Ureter (tissue), 1 donor: ENCODE measurements at regions not wholly inside any gene's neighbourhood (a gene's known extent, or its start where the extent isn't known, plus 50 kb on each side); places are given as distances from the start of the nearest gene placed in this dataset.

Experiments used
- DNase-seq: peaks from one replicate; pipeline ENCODE4 v3.0.0-alpha.2; 2020; ENCODE audit warnings: low spot score
- donor health status: DM: yes; HTN: yes; CAD: no.

DNA sequence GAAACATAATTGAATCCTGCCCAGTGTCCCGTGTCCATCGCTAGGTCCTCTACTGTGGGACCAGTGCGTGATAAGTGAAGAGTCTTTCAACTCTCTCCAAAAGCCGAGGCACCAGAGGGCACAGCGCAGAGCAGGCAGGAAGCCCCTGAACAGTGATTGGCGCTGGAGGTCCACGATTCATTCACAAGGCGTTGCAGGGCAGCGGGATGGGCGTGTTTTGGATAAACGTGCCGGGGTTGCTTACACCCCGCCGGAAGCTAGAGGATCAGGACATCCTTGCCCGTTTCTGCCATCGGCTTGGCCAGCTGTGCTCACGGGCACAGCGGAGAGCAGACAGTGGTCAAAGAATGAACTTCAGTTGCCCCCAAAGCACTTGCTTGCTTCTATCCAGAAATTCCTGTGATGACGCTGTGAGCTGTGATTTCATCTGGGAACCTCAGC, 86.0 kb upstream of the PFKP start:
- no peak for DNase-seq

DNA sequence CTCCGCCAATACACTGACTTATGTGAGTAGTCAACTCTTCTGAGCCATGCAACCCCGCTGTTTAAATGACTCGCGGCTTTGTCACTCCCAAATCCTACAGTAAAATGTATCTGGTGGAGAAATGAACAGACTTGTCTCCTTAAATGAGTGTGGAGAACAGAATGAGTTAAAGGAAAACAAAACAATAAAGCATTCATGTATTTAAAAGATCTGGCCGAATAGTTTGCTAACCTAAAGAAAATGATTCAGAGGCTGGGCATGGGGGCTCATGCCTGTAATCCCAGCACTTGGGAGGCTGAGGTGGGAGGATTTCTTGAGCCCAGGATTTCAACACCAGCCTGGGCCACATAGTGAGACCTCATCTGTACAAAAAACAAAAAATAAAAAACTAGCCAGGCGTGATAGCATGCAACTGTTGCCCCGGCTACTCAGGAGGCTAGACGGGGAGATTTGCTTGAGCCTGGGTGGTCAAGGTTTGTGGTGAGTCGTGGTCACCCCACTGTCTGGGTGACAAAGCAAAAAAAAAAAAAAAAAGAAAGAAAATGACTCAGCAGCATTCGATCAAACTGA, 86.5 kb upstream of the PFKP start:
- DNase-seq, result no peak

DNA sequence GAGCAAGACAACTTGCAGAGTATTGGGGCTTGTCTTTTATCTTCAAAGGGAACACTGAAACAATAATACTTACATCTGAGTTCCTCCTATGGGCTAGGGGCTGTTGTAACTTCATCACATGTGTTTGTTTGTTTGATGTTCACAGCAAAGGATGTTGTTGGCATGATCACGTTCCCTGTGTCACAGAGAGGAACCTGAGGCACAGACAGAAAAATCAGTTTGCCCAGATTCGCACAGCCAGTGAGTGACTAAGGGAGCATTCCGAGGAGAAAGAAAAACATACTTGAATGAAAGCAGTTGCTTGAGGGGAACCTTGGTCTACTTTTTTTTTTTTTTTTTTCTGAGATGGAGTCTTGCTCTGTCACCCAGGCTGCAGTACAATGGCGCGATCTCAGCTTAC, 87.2 kb upstream of the PFKP start:
- no peak for DNase-seq

DNA sequence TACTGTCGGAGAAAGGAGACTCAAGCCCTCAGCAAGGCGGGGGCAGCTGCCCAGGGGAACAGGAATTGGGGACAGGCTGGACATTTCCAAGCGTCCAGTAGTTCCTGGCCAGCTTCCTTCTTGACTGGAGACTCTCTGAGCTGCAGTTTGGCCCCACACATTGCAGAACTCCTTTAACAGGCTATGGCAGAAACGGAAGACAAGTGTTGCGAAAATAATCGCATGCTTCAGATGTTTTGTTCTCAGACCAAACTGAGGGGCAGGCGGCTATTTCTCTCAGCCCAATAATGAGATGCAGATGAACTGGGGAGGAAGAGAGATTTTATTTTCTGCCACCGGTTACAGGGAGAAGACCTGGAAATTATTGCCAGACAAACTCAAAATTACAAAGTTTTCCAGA, 88.0 kb upstream of the PFKP start:
- no peak for DNase-seq

DNA sequence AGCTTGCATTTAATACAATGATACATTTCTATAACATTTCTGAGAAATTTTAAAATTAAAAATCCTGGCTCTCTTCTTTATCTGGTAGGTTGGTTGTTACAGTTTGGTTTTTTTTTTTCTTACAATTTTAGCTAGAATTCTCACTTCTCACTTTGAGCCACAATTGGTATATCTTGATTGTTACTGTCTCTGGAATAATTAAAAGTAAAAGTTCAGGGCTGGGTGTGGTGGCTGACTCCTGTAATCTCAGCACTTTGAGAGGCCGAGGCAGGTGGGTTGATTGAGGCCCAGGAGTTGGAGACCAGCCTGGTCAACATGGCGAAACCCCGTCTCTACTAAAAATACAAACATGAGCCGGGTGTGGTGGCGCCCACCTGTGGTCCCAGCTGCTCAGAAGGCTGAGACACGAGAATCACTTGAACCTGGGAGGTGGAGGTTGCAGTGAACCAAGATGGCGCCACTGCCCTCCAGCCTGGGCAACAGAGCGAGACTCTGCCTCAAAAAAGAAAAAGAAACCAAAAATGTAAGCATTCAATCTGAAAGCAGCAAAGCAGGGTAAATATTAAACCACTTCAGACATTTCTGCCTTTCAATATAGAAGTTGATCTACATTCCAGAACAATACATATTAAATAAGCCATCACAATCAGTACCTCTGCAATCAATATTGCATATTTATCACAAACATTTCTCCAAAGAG, 88.6 kb upstream of the PFKP start:
- DNase-seq, result no peak

DNA sequence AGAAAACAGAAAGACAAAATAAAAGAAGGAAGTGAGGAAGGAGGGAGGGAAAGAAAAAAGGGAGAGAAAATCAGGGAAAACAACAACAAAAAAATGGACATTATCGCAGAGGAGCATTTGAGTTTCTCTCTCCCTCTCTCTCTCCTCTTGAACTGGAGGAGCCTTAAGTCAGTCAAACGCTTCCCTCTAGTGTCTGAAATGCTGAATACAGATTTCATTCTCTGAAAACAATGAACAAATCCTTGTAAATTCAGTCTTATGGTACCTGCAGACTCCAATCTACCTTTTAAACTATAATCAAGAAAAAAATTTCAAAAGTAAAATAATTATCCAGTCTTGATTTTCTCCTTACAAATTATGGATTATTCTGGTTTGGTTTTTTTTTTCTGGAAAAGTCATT, 89.2 kb upstream of the PFKP start:
- DNase-seq, result no peak

DNA sequence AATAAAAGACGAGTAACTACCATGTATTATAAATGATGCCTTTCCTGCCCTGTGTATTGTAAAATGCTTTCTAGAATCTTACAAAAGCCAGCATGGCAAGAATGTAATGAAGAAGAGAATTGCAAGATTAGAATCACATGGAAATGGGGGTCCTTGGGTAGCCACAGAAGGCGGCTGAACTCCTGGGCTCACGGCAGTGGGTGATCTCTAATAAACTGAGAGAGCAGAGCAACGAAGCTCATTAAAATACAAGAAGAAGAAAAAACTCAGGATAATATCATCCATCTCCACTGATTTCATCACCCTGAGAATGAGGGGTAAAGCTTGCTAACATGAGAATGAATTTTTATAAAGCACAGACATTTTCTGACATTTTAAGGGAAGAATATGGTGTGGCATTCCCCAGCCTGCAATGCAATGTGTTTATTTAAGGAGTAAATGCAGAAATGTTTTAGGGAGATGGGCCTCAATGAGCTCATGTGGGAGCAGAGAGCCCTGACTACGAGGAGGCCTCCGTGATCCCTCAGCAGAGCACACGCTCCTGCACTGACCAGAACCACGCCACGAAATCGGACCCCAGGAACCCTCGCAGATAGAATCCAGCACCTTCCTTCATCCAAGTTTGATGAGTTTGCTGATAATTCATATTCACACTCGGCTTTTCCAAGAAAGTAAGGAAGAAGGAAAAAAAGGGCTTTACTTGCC, 92.7 kb upstream of the PFKP start:
- DNase-seq, result no peak

DNA sequence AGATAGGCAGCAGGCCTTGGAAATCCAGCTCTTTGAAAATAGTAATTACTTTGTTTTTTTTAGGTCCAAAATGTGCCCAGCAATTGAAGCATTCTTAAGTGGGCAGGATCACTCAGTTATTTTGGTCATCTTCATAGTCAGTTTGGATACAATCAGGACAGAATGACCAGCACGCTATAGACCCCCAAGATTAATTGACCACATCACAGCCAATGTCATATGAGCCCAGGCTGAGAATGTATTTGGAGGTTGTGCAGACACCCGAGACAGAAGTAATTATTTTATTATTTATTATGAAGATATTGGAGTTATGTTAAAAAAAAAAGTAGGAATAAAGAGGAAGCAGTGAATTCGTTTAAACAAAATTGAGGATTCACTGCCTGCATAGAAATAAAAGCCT, 93.3 kb upstream of the PFKP start:
- DNase-seq, result no peak

DNA sequence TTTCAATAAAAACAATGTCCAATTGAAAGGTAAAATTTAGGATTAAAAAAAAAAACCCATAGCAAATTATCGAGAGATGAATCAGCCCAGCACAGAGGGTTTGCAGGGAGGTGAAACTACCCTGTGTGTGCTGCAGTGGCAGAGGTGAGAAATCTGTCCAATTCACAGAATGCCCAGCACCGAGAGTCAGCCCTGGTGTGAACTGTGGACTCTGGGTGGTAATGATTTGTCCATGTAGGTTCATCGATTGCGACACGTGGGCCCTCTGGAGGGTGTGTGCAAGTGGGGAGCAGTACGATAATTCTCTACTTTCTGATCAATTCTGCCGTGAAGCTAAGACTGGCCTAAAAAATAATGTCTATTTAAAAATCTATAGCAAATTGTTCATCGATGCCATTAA, 94.5 kb upstream of the PFKP start:
- DNase-seq, result no peak

DNA sequence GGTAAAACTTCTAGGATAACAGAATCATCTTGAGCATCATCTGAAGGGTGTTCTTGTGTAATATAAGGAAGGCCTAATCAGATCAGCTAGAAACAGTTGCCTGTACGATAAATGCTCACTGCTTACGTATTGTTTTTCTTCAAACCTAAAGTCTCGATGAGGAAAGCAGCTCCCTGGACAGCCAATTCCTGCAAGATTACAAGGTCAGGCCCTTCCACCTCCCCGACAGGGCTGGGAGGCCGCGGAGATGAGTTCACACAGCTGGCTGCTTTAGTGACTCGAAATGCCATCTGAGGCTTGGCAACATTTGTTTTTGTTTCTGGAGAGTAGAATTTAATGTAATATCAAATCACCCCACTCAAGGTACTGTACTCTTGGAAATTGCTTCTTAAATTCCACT, 95.1 kb upstream of the PFKP start:
- DNase-seq, result no peak

DNA sequence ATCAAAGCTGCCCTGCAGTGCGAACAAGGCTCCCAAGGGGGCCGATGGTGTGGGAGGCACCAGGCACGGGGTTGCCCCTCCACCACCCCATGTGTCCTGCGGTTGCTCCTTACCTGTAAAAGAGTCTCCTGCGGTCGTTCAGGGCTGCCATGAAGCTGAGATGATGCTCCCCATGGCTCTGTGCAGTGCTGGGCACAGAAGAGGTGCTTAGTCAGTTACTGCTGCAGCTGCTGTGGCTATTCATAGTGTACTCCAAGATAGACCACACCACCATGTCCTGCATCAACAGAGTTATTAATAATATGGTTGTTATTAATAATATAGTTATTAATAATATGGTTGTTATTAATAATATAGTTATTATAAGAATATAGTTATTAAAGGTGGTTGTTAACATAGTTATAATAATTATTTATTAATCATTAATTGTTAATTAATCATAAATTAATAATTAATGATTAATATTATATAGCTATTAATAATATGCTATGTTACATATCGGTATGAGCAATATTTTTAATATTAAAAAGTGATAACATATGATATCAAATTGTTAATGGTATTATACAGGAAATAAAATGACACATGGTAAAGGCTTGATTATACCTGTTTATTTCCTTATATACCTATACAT, 97.0 kb upstream of the PFKP start:
- DNase-seq, result no peak

DNA sequence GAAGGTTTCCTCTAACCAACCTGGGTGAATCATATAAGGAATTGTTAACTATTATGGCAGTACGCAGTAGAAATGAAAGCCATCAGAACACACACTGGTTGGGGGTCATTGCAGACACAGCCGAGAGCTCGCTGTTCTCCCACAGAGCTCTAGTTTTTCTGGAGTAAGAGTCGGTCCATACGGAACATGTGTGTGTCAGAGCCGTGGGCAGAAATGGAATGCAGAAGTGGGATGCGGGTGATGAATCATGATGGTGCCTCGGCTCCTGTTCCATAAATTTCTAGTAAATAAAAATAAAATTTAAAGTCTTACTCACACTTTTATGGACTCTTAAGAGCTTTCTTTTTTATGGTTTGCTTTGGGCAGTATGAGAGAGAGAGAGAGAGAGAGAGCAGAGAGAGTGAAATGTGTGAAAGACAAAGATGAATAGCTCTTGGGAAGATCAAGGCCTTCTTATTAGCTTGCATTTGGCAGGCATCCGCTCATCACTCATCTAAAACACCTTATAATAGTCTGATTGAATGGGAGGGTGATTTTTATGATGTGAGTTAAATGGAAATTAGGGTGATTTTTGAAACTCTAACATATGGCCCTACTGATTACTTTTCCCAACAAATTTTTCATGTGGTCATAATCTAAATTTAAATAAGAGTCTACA, 98.8 kb upstream of the PFKP start:
- DNase-seq, result no peak

DNA sequence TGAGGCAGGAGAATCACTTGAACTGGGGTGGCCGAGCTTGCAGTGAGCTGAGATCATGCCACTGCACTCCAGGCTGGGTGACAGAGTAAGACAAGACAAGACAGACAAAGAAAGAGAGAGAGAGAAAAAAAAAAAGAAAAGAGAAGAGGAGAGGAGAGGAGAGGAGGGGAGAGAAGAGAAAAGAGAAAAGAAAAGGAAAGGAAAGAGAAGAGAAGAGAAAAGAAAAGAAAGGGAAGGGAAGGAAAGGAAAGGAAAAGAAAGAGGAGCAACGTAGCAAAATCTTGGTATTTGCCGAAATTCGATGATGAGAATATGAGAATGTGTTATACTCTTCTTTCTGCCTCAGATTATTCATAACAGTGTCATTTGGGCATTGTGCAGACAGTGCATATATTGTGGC, 101.2 kb upstream of the PFKP start:
- DNase-seq, result no peak

DNA sequence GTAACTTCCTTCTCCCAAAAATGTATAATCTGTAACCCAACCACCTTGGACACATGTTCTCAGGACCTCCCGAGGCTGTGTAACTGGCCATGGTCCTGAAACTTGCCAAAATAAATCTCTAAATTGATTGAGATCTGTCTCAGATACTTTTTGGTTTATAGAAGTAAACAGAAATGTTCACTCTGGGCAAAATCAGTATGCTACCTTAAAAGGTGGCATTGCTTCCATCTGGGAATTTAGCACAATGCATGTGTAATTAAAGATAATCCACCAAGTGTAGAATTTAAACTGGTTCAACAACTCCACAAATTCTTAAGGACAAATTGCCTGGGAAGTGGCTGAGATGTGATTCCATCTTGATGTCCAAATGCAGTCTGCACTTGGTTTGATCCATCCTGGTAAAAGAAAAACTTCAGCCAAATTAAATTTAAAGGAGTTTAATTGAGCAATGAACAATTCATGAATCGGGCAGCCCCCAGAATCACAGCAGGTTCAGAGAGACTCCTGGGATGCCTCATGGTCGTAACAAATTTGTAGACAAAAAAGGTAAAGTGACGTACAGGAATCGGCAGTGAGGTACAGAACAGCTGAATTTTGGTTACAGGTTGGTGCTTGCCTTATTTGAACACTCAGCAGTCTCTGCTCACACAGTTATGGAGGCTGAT, 102.6 kb upstream of the PFKP start:
- no peak for DNase-seq

DNA sequence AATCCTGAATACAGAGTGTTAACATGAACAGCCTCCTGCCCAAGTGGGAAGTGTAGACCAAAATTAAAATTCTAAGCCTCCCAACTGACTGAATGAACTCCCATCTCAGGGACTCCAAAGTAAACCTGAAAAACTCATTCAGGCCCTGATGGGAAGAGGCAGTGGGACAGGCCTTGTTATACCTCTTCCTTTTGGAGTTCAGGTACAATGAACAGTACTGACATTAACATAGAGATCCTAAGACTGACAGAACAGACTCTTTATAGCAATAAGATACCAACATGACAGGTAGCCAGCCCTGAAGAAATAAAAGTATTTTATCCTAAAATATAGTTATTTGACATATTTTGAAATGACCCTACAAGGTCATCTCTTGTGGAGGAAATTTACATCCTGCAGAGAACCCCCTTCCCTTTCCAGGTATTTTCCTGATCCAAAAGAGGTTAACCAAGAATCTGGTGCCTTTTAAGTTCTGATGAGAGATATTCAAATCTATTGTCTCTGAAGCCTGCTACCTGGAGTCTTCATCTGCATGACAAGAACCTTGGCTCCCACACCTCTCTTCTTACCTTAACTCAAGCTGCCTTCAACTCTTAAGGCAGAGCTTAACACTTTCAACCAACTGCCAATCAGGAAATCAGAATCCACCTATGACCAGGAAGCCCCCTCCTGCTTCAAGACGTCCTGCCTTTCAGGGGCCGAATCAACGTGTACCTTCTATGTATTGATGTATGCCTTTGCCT, 103.3 kb upstream of the PFKP start:
- DNase-seq, result no peak

DNA sequence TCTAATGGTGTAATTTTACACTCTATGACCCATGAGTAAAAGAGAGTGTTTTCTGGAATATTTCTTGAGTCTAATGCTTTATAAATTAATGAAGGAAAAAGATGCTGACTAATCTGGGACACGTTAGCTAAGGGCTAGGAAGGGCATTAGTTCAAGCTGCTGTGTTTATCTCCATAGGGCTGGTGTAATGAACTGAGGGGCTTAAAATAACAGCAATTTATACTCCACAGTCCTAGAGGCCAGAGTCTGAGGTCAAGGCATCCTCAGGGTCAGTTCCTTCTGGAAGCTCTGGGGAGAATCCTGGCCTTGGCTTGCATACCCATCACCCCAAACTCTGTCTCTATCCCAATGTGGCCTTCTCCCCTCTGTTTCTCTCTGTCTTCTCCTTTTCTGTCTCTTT, 105.2 kb upstream of the PFKP start:
- no peak for DNase-seq

DNA sequence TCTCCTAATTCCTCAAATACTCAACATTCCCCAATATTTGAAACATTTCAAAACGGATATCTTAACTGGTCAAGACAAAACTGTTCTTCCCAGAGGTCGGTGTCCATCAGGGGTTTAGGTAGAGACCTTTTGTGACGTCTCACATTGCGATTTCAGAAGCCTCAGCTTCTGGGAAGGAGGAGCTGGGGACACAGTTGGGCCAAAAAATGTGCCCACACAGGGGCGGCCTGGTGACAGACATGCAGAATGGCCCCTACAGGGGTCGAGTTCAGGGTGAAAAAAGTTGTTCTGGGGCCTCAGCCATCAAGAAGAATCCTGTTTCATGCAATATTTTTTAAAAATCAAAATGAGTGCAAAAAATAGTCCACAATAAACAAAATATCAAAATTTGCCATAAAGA, 108.7 kb upstream of the PFKP start:
- DNase-seq, result no peak

DNA sequence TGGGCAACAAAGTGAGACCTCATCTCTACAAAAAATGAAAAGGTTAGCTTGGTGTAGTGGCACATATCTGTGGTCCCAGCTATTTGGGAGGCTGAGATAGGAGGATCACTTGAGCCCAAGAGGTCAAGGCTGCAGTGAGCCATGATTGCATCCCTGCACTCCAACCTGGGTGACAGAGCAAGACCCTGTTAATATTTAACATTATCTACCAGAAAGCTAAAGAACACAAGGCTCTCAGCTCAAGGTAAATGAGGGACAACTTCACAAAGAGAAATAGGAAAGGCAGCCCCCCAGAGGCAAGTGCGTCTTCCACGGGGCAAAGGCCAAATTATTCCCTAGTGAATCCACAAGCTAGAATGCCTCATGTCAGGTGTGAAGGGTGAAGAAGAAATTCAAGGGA, 109.6 kb upstream of the PFKP start:
- DNase-seq, result no peak

DNA sequence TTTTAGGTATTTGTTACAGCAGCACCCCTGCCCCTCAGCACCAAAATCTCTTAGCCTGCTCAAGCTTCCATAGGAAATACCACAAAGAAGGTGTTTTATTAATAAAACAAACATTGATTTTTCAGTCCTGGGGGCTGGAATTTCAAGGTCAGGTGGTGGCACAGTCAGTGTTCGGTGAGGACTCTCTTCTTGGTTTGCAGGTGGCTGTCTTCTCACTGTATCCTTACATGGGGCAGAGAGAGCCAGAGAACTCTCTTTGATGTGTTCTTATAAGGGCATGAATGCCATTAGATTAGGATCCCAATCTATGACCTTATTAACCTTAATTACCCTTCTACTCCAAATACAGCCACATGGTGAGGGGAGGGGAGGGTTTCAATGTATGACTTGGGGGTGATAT, 112.3 kb upstream of the PFKP start:
- no peak for DNase-seq

DNA sequence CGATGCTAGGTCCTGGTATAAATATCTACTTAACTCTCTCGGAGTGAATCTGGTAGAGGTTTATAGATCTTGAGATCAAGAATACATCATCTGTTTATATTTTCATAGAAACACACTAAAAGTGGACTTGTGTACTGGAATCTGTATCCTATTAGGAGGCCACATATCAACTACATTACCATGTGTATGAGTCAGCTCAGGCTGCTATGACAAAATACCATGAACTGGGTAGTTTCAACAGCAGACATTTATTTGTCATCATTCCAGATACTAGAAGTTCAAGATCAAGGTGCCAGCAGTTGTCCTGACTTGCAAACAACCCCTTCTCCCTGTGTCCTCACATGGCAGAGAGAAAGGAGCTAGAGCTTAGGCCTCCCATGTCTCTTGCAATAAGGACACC, 113.9 kb upstream of the PFKP start:
- DNase-seq, result no peak

DNA sequence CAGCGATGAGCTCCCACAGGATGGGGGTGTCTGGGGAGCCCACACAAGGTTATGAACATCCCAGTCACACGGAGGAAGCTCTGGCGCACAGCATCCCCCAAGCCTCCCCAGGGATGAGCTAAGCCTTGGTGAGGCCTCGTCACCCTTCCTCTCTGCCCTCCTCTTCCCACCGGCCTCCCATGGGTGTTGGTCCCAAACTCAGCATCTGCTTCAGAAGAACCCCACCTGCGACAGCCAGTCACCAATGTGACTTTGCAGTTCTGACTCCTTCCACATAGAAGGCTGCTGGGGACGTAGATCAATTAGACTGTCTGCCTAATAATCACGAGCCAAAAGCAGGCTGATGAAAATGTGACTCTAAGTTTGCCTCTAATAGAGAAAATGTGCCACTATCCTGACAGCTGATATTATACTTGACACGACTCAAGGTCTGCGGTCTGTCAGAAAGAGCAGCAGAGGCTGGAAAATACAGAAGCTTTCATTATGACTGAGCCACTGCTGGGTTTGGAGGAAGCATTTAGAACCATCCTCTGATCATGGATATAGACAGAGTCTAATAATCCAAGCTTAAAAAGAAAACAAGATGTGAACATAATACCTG, 116.0 kb upstream of the PFKP start:
- no peak for DNase-seq
